GM20000 (cell line): ENCODE measurements at regions not wholly inside any gene's neighbourhood (a gene's known extent, or its start where the extent isn't known, plus 50 kb on each side); places are given as distances from the start of the nearest gene placed in this dataset.

ENCODE experiments used
- DNase-seq: peaks from one replicate; pipeline ENCODE4 v3.0.0; 2012; ENCODE audit warnings: low spot score
- CTCF ChIP-seq: IDR thresholded peaks from 2 replicates; pipeline ENCODE4 v1.5.1; 2012; ENCODE audit warnings: mild to moderate bottlenecking, control low read depth; ENCODE audit errors: extremely low read depth, missing control alignments

- no peak for TF ChIP-seq CTCF
- DNase-seq, result no peak
Measured at GRCh38 chr4:30844861-30845582, 124.9 kb downstream of the PCDH7 start.

- TF ChIP-seq CTCF, result no peak
- no peak for DNase-seq
Measured at GRCh38 chr4:30847167-30847566, 127.0 kb downstream of the PCDH7 start.

GRCh38 chr4:30847958-30848357 lies 127.8 kb downstream of the PCDH7 start:
- no peak for TF ChIP-seq CTCF
- no peak for DNase-seq

GRCh38 chr4:30854531-30854930 lies 134.4 kb downstream of the PCDH7 start:
- no peak for DNase-seq
- TF ChIP-seq CTCF, result no peak

- no peak for TF ChIP-seq CTCF
Measured at GRCh38 chr4:30855232-30855631, 135.1 kb downstream of the PCDH7 start.

GRCh38 chr4:30856795-30857564 lies 136.8 kb downstream of the PCDH7 start:
- no peak for DNase-seq
- no peak for TF ChIP-seq CTCF

More at GRCh38 chr4:30855232-30855631, 135.1 kb downstream of the PCDH7 start:
- no peak for DNase-seq

GRCh38 chr4:30860978-30861377 lies 140.8 kb downstream of the PCDH7 start:
- TF ChIP-seq CTCF, result no peak

More at GRCh38 chr4:30860978-30861377, 140.8 kb downstream of the PCDH7 start:
- no peak for DNase-seq
